ENCODE measurements at regions not wholly inside any gene's neighbourhood (a gene's known extent, or its start where the extent isn't known, plus 50 kb on each side); places are given as distances from the start of the nearest gene placed in this dataset.

DNA sequence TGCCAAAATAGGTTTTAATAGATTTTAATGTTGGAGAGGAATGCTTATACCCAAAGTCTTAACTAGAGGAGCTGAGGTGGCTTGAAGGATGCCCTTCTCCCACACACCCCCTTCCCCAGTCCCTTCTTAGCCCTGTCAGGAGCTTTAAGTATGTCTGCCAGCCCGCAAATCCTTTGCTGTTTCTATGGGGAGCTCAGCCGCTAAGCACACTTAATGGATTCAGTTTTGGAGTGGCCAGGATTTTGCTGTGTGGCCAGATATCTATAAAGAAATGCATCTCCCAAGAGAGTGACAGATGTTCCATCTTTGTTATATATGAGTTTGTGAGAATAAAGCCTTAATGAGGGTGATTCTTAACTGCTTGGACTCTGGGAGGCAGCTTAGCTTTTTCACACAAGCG lies 152.9 kb upstream of the ZNF32 start:
- Histone ChIP-seq H3K36me3 (ENCODE audit: control insufficient read depth in 1 of 2, insufficient read depth in 2 of 2, low read length in 2 of 2) (no peaks in the 10 kb centered on the region), H3K4me1 (ENCODE audit: control insufficient read depth in 1 of 2, insufficient read depth in 2 of 2, low read length in 2 of 2) (no peaks in the 10 kb centered on the region), H3K9me3 (ENCODE audit: control insufficient read depth in 1 of 2, insufficient read depth in 1 of 2, low read depth in 1 of 2, low read length in 2 of 2) (no peaks in the 10 kb centered on the region), H3K27ac (ENCODE audit: low read depth, low read length) (no peak overlapping the region), H3K9ac (ENCODE audit: low read length) (no peak overlapping the region), H4K20me1 (ENCODE audit: insufficient read depth) (no peaks in the 10 kb centered on the region), H2AFZ (ENCODE audit: low read depth, low read length, poor library complexity, severe bottlenecking) (no peak overlapping the region), H3K79me2 (ENCODE audit: insufficient read depth, low read length) (no peaks in the 10 kb centered on the region), H3K27me3 (ENCODE audit: insufficient read depth, low read length) (peaks cover 70% of the 10 kb centered on the region), H3K4me3 (replicated peaks in 1 of 2; ENCODE audit: low read depth in 1 of 2, low read length in 2 of 2) (no peak overlapping the region), H3K9me2 (ENCODE audit: insufficient read depth) (no peaks in the 10 kb centered on the region), H3K4me2 (ENCODE audit: low read length) (no peak overlapping the region)
- CTCF ChIA-PET = no interaction called here
- intact Hi-C loops (cut with micrococcal nuclease) = no loop called here
- RAD21 ChIA-PET (ENCODE audit: low non-redundant PET in 1 of 2, low total read pairs in 2 of 2, uncharacterized antibody in 2 of 2, unreplicated experiment in 2 of 2) = no interaction called here
- DNase-seq (ENCODE audit: low read depth, low spot score) = no peak
- ATAC-seq = no peak
- BruUV-seq (replicated peaks) = no TSS peak
- POLR2A ChIA-PET = no interaction called here
- TF ChIP-seq ZFX (IDR thresholded peaks at IDR 0.05) (no peak), JUND (IDR thresholded peaks at IDR 0.05) (no peak), ZNF274 (IDR thresholded peaks at IDR 0.05; ENCODE audit: low read depth, low read length) (no peak), POLR2AphosphoS5 (IDR thresholded peaks at IDR 0.05; ENCODE audit: low read depth, low read length) (no peak)
- TF ChIP-seq, protein P1, sequence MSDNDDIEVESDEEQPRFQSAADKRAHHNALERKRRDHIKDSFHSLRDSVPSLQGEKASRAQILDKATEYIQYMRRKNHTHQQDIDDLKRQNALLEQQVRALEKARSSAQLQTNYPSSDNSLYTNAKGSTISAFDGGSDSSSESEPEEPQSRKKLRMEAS (IDR thresholded peaks at IDR 0.05) = no peak

DNA sequence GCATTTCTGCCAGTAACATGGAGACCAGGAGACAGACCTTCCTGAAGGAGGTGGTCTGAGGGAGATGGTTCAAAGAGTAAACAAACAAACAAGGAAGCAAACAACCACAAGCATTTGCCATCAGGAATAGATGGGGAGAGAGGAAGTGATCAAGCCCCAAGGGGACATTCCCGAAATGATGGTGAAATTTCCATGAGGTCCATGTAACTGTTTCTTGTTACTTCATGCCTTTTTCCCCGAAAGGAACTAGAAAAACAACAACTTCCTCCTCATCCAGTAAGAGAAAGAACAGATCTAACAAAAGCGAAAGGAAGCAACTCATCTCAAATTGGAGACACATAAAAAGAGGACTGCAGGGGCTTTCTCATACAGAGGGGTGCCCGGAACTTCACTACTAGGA lies 152.5 kb upstream of the ZNF32 start:
- H3K79me2 ChIP-seq (ENCODE audit: insufficient read depth, low read length) = no peaks in the 10 kb centered on the region
- ChIA-PET POLR2A (no interaction called here), CTCF (no interaction called here), RAD21 (ENCODE audit: low non-redundant PET in 1 of 2, low total read pairs in 2 of 2, uncharacterized antibody in 2 of 2, unreplicated experiment in 2 of 2) (no interaction called here)
- no peaks in the 10 kb centered on the region for H4K20me1 ChIP-seq (ENCODE audit: insufficient read depth)
- no peak overlapping the region for H3K4me2 ChIP-seq (ENCODE audit: low read length)
- BruUV-seq (replicated peaks) = no TSS peak
- H3K27ac ChIP-seq (ENCODE audit: low read depth, low read length) = no peak overlapping the region
- intact Hi-C loops (cut with micrococcal nuclease) = no loop called here
- DNase-seq (ENCODE audit: low read depth, low spot score) = no peak
- no peak overlapping the region for H3K9ac ChIP-seq (ENCODE audit: low read length)
- no peaks in the 10 kb centered on the region for H3K9me2 ChIP-seq (ENCODE audit: insufficient read depth)
- no peaks in the 10 kb centered on the region for H3K36me3 ChIP-seq (ENCODE audit: control insufficient read depth in 1 of 2, insufficient read depth in 2 of 2, low read length in 2 of 2)
- peaks cover 73% of the 10 kb centered on the region for H3K27me3 ChIP-seq (ENCODE audit: insufficient read depth, low read length)
- H3K4me3 ChIP-seq (replicated peaks in 1 of 2; ENCODE audit: low read depth in 1 of 2, low read length in 2 of 2) = no peak overlapping the region
- ATAC-seq = no peak
- no peaks in the 10 kb centered on the region for H3K4me1 ChIP-seq (ENCODE audit: control insufficient read depth in 1 of 2, insufficient read depth in 2 of 2, low read length in 2 of 2)
- no peak overlapping the region for H2AFZ ChIP-seq (ENCODE audit: low read depth, low read length, poor library complexity, severe bottlenecking)
- H3K9me3 ChIP-seq (ENCODE audit: control insufficient read depth in 1 of 2, insufficient read depth in 1 of 2, low read depth in 1 of 2, low read length in 2 of 2) = no peaks in the 10 kb centered on the region
- TF ChIP-seq SRF (IDR thresholded peaks at IDR 0.05; ENCODE audit: low read depth) (no peak), CEBPB (IDR thresholded peaks at IDR 0.05; ENCODE audit: low read depth) (no peak), ZFX (IDR thresholded peaks at IDR 0.05) (no peak), POLR2AphosphoS5 (IDR thresholded peaks at IDR 0.05; ENCODE audit: low read depth, low read length) (no peak), RAD21 (IDR thresholded peaks at IDR 0.05; ENCODE audit: low read depth) (no peak), ZNF274 (IDR thresholded peaks at IDR 0.05; ENCODE audit: low read depth, low read length) (no peak), EGR1 (IDR thresholded peaks at IDR 0.05; ENCODE audit: low read depth) (no peak), YY1 (IDR thresholded peaks at IDR 0.05; ENCODE audit: extremely low read depth, insufficient replicate concordance, low read depth, low read length) (no peak), SP1 (IDR thresholded peaks at IDR 0.05; ENCODE audit: low read depth) (no peak)
- TF ChIP-seq, protein P1 (IDR thresholded peaks at IDR 0.05) = no peak
- TF ChIP-seq, protein P2, sequence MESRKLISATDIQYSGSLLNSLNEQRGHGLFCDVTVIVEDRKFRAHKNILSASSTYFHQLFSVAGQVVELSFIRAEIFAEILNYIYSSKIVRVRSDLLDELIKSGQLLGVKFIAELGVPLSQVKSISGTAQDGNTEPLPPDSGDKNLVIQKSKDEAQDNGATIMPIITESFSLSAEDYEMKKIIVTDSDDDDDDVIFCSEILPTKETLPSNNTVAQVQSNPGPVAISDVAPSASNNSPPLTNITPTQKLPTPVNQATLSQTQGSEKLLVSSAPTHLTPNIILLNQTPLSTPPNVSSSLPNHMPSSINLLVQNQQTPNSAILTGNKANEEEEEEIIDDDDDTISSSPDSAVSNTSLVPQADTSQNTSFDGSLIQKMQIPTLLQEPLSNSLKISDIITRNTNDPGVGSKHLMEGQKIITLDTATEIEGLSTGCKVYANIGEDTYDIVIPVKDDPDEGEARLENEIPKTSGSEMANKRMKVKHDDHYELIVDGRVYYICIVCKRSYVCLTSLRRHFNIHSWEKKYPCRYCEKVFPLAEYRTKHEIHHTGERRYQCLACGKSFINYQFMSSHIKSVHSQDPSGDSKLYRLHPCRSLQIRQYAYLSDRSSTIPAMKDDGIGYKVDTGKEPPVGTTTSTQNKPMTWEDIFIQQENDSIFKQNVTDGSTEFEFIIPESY (IDR thresholded peaks at IDR 0.05; ENCODE audit: extremely low read depth, insufficient replicate concordance, low read length) = no peak
- TF ChIP-seq, protein P3, sequence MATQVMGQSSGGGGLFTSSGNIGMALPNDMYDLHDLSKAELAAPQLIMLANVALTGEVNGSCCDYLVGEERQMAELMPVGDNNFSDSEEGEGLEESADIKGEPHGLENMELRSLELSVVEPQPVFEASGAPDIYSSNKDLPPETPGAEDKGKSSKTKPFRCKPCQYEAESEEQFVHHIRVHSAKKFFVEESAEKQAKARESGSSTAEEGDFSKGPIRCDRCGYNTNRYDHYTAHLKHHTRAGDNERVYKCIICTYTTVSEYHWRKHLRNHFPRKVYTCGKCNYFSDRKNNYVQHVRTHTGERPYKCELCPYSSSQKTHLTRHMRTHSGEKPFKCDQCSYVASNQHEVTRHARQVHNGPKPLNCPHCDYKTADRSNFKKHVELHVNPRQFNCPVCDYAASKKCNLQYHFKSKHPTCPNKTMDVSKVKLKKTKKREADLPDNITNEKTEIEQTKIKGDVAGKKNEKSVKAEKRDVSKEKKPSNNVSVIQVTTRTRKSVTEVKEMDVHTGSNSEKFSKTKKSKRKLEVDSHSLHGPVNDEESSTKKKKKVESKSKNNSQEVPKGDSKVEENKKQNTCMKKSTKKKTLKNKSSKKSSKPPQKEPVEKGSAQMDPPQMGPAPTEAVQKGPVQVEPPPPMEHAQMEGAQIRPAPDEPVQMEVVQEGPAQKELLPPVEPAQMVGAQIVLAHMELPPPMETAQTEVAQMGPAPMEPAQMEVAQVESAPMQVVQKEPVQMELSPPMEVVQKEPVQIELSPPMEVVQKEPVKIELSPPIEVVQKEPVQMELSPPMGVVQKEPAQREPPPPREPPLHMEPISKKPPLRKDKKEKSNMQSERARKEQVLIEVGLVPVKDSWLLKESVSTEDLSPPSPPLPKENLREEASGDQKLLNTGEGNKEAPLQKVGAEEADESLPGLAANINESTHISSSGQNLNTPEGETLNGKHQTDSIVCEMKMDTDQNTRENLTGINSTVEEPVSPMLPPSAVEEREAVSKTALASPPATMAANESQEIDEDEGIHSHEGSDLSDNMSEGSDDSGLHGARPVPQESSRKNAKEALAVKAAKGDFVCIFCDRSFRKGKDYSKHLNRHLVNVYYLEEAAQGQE (IDR thresholded peaks at IDR 0.05; ENCODE audit: low read depth) = no peak
- TF ChIP-seq, protein P4, sequence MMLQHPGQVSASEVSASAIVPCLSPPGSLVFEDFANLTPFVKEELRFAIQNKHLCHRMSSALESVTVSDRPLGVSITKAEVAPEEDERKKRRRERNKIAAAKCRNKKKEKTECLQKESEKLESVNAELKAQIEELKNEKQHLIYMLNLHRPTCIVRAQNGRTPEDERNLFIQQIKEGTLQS (IDR thresholded peaks at IDR 0.05) = no peak

All from HCT116 (cell line).